Urothelium cell line (cell line): ENCODE measurements at regions not wholly inside any gene's neighbourhood (a gene's known extent, or its start where the extent isn't known, plus 50 kb on each side); places are given as distances from the start of the nearest gene placed in this dataset.

Source experiments
- DNase-seq: peaks from one replicate; pipeline ENCODE4 v3.0.0; 2011; ENCODE audit warnings: low spot score, mixed read lengths
- FAIRE-seq: peaks from 2 replicates; lab custom pipeline; 2011; peaks lifted over from hg19 to GRCh38; lab: Jason Lieb, UNC

DNA sequence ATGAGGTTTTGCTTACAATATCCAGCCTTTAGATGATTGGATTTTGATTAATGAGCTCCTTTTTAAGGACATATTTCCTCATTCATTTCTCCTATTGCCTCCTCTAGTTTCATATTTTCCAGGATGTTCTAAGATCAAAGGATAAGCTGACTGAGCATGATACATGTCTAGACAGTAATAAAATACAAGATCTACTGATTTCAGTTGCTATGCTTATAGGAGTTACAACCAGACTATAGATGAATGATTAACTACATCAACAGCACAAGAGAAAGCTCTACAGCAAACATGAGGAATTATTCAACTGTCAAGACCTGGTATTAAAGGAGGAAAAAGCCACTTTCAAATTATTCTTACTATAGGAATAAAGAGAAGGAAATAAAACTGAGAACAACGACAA is 85.0 kb upstream of the LINC00305 start:
- DNase-seq (no peak), FAIRE-seq (no peak)

DNA sequence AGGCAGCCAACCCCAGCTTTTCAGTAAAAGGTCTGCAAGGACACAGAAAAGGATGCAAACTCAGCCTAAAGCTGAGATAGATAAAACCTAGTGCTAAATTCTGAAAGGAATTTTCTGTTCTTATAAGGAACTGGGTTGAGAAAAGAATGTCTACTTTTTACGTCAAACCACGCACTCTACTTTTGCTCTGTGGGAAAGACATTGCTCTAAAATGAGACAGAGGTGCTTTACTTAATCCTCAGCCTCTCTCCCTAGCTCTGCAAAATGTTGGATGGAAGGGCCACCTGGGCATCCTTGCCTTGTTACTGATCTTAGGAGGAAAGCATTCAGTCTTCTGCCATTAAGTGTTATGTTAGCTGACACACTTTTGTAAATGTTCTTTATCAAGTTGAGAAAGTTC is 72.1 kb upstream of the LINC00305 start:
- DNase-seq (no peak), FAIRE-seq (no peak)

- DNase-seq (no peak), FAIRE-seq (no peak)
Observed at GRCh38 chr18:64219517-64219916, 70.6 kb upstream of the LINC00305 start.

DNA sequence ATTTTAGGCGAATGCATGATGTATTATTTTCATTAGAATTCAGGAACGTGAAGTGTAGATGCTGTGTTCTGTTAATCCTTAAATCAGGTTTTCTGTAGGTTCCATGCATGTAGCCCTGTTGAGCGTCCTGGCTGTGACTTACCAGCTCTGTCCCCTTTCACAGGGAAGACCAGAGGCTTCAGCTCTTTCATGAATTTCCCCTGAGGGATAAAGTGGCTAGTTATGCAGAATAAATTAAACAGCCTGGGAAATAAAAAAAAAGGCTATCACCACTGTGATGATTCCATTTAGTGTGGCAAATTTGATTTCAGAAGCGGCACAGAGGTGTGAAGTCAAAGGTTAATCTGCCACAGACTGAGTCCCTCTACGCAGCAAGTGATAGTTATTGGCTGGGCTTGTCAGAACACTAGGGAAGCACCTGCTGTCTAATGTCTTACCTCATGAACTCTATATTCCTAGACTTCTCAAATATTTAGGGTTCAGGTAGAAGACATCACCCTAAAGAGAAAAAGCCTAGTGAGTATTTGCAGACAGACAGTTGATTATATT is 61.6 kb upstream of the LINC00305 start:
- DNase-seq = no peak
- no peak for FAIRE-seq

DNA sequence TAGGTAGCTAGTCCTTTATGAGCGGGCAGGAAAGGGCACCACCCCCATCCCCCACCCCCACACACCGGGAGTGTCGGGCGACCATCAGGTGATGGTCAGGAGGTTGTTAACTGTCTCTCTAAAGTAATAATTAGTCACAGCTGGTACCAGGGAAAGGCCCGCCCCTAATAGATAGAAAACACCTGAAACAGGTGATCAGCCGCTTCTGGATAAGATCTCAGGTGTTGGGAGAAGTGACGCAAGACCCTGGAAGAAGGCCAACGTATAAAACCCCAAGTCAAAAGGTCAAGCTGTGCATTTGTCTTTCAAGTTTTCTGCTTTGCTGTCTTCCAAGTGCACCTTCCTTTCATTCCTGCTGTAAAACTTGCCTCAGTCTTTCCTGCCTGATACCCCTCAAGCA is 59.6 kb upstream of the LINC00305 start:
- DNase-seq (no peak), FAIRE-seq (no peak)

DNA sequence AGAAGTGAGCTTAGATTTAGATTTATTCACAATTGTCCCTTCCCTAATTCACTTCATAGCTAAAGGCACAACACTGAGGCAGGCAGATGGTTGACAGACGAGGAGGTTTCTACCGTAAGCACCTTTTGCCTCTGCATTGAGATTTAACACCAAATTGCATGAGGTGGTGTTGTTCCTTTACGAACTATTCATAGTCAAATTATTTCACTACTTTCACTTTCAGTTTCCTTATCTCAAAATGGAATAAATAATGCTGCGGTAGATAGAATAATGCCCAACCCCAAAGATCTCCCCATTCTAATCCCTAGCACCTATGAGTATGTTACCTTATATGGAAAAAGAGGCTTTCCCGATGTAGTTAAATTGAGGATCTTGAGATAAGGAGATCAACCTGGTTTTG is 58.9 kb upstream of the LINC00305 start:
- FAIRE-seq (no peak), DNase-seq (no peak)

GRCh38 chr18:64203295-64203694 is 54.4 kb upstream of the LINC00305 start:
- FAIRE-seq (no peak), DNase-seq (no peak)

GRCh38 chr18:64202863-64203262 is 54.0 kb upstream of the LINC00305 start:
- DNase-seq = peak; percentile 8
- FAIRE-seq = no peak

DNA sequence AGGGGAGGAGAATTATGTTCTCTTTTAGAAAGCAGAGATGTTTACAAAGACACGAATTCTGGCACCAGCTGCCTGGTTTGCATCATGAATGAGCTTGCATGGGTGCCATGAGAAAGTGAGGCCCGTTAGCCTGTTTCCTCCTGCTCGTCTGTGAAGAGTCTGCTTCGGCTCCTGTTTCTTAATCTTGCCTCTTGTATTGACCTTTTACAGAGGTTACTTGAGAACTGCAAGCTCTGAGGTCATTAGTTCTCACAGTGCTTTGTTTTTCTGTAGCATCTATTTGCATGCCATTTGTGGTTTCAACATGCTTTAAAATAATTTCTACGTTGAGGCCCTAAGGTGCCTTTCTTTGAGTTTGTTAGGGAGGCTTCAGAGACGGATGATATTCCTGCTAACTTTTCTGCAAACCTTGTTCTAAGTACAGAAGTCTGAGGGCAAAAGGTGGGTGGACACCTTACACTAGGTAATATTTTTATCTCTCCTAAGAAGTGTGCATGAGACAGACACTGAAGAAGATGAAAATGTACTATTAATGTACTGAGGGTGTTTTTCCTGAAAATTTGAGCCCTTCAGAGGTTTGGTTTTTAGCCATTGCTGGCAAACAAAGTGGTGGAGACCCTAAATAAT is 53.4 kb upstream of the LINC00305 start:
- DNase-seq = no peak
- no peak for FAIRE-seq

- DNase-seq (no peak), FAIRE-seq (no peak)
Observed at GRCh38 chr18:64201781-64202180, 52.9 kb upstream of the LINC00305 start.

DNA sequence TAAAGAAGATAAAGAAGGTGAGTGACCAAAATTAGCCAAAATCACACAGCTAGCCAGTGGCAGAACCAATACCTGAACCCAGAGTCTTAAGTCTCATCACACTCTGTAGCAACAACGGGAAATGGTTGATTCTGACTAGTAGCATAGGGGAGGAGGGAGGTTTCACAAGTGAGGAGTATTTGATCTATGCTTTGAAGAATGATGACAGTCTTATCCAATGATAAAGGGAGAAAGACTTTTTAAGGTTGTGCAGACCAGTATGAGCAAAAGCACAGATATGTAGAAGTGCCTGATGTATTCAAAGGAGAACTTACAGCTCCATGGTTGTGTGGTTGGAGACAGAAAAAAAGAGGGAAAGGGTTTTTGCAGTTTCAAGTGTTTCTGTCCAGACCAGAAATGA is 50.7 kb upstream of the LINC00305 start:
- DNase-seq (no peak), FAIRE-seq (no peak)
